HFF-Myc (cell line): ENCODE measurements at regions not wholly inside any gene's neighbourhood (a gene's known extent, or its start where the extent isn't known, plus 50 kb on each side); places are given as distances from the start of the nearest gene placed in this dataset.
"Not testable (repeated sequence)": the region's sequence is repeated elsewhere in the genome, so short reads cannot be mapped to it uniquely, and the experiment has no call there.

Experiments
- DNase-seq: peaks from one replicate; pipeline ENCODE4 v3.0.0-alpha.2; 2011; ENCODE audit warnings: low read depth; ENCODE audit errors: extremely low read depth
- H3K4me3 ChIP-seq: replicated peaks from 2 replicates; pipeline ENCODE4 v1.5.1; 2011; ENCODE audit warnings: low read depth, mild to moderate bottlenecking, control low read depth, low read length
- CTCF ChIP-seq: IDR thresholded peaks from 2 replicates; pipeline ENCODE4 v1.5.1; 2012; ENCODE audit warnings: mild to moderate bottlenecking, low read depth, low read length, control low read depth; ENCODE audit errors: missing control alignments

- TF ChIP-seq CTCF = no peak
- no peak for DNase-seq
- no peak overlapping the region for H3K4me3 ChIP-seq
Measured at GRCh38 chr5:94080390-94080789, 339.0 kb upstream of the POU5F2 start.

- no peak for DNase-seq
- no peak overlapping the region for H3K4me3 ChIP-seq
- no peak for TF ChIP-seq CTCF
Measured at GRCh38 chr5:94072116-94072515, 330.7 kb upstream of the POU5F2 start.

GRCh38 chr5:94066437-94067207, 325.2 kb upstream of the POU5F2 start:
- no peak overlapping the region for H3K4me3 ChIP-seq
- no peak for TF ChIP-seq CTCF
- DNase-seq = no peak

- DNase-seq = no peak
- no peak for TF ChIP-seq CTCF
- H3K4me3 ChIP-seq = no peak overlapping the region
Measured at GRCh38 chr5:94064025-94064424, 322.6 kb upstream of the POU5F2 start.

- no peak for DNase-seq
- no peak for TF ChIP-seq CTCF
- H3K4me3 ChIP-seq = no peak overlapping the region
Measured at GRCh38 chr5:94057655-94058054, 316.3 kb upstream of the POU5F2 start.

- H3K4me3 ChIP-seq = no peak overlapping the region
- TF ChIP-seq CTCF = no peak
- no peak for DNase-seq
Measured at GRCh38 chr5:94057217-94057616, 315.8 kb upstream of the POU5F2 start.

- H3K4me3 ChIP-seq, DNase-seq: not testable (repeated sequence)
Measured at GRCh38 chr5:94049307-94049922, 308.0 kb upstream of the POU5F2 start.
